ENCODE measurements at regions not wholly inside any gene's neighbourhood (a gene's known extent, or its start where the extent isn't known, plus 50 kb on each side); places are given as distances from the start of the nearest gene placed in this dataset.

GRCh38 chr3:72560846-72561675 is 287.2 kb downstream of the SHQ1 start:
- H3K36me3 ChIP-seq, result no peaks in the 10 kb centered on the region
- H3K4me3 ChIP-seq, result no peak overlapping the region
- no peak for TF ChIP-seq CTCF (IDR thresholded peaks at IDR 0.05)
- no peaks in the 10 kb centered on the region for H3K4me1 ChIP-seq
- H3K27me3 ChIP-seq, result no peaks in the 10 kb centered on the region
- H3K9me3 ChIP-seq, result peaks cover 0 to 8% of the 10 kb centered on the region in 2 donors
- no peak overlapping the region for H3K27ac ChIP-seq
- no peak for DNase-seq (ENCODE audit: low spot score)

GRCh38 chr3:72559385-72559784 is 288.9 kb downstream of the SHQ1 start:
- DNase-seq (ENCODE audit: low spot score), result no peak
- Histone ChIP-seq H3K4me3 (no peak overlapping the region), H3K4me1 (no peaks in the 10 kb centered on the region), H3K27me3 (no peaks in the 10 kb centered on the region), H3K36me3 (no peaks in the 10 kb centered on the region), H3K27ac (no peak overlapping the region), H3K9me3 (peaks cover 0 to 8% of the 10 kb centered on the region in 2 donors)
- TF ChIP-seq CTCF (IDR thresholded peaks at IDR 0.05), result no peak

- Histone ChIP-seq H3K36me3 (no peaks in the 10 kb centered on the region), H3K4me1 (no peaks in the 10 kb centered on the region), H3K4me3 (no peak overlapping the region), H3K9me3 (peaks cover 0 to 8% of the 10 kb centered on the region in 2 donors), H3K27ac (no peak overlapping the region), H3K27me3 (no peaks in the 10 kb centered on the region)
- TF ChIP-seq CTCF (IDR thresholded peaks at IDR 0.05), result no peak
- DNase-seq (ENCODE audit: low spot score), result no peak
Measured at GRCh38 chr3:72558001-72558400, 290.2 kb downstream of the SHQ1 start.

- Histone ChIP-seq H3K27ac (no peak overlapping the region), H3K27me3 (no peaks in the 10 kb centered on the region), H3K4me1 (no peaks in the 10 kb centered on the region), H3K36me3 (no peaks in the 10 kb centered on the region), H3K4me3 (no peak overlapping the region), H3K9me3 (no peaks in the 10 kb centered on the region)
- no peak for DNase-seq (ENCODE audit: low spot score)
- no peak for TF ChIP-seq CTCF (IDR thresholded peaks at IDR 0.05)
Measured at GRCh38 chr3:72555714-72556113, 292.5 kb downstream of the SHQ1 start.

GRCh38 chr3:72554689-72555088 is 293.6 kb downstream of the SHQ1 start:
- Histone ChIP-seq H3K27ac (no peak overlapping the region), H3K4me3 (no peak overlapping the region), H3K4me1 (no peaks in the 10 kb centered on the region), H3K36me3 (no peaks in the 10 kb centered on the region), H3K27me3 (no peaks in the 10 kb centered on the region), H3K9me3 (no peaks in the 10 kb centered on the region)
- DNase-seq (ENCODE audit: low spot score), result no peak
- no peak for TF ChIP-seq CTCF (IDR thresholded peaks at IDR 0.05)

GRCh38 chr3:72553298-72553697 is 294.9 kb downstream of the SHQ1 start:
- Histone ChIP-seq H3K27ac (no peak overlapping the region), H3K4me3 (no peak overlapping the region), H3K36me3 (no peaks in the 10 kb centered on the region), H3K27me3 (no peaks in the 10 kb centered on the region), H3K4me1 (no peaks in the 10 kb centered on the region), H3K9me3 (no peaks in the 10 kb centered on the region)
- no peak for TF ChIP-seq CTCF (IDR thresholded peaks at IDR 0.05)
- no peak for DNase-seq (ENCODE audit: low spot score)

All from right atrium auricular region (tissue), 2 donors.